ENCODE measurements at regions not wholly inside any gene's neighbourhood (a gene's known extent, or its start where the extent isn't known, plus 50 kb on each side); places are given as distances from the start of the nearest gene placed in this dataset.

- DNase-seq, result no peak
These were observed 78.6 kb upstream of the PITRM1 start for GRCh38 chr10:3251172-3251571.

DNA sequence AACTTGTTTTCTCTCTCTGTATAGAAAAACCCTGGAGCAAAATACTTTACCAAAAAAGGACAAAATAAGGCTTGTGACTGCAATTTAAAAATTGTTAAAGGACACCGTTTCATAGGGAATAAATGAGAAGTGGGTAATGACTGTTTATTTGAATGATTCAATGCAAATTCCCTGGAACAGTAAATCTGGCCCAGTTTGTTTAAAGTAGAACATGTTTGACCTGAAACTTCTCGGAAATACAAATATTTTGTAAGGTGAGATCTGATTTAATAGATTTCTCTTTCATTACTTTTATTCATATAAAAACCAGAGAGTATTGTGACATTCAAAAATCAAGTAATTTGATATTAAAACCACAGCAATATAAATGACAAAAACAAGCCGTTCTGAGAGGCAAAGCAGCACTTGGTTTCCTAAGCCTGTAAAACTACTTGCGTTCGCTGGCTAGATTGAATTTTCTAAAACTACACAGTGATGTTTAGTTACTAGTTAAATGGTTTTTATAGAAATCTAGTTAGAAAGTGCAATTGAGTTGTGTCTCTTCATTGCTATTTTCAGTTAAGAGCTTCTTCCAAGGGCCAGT is 76.8 kb upstream of the PITRM1 start:
- DNase-seq, result no peak

DNA sequence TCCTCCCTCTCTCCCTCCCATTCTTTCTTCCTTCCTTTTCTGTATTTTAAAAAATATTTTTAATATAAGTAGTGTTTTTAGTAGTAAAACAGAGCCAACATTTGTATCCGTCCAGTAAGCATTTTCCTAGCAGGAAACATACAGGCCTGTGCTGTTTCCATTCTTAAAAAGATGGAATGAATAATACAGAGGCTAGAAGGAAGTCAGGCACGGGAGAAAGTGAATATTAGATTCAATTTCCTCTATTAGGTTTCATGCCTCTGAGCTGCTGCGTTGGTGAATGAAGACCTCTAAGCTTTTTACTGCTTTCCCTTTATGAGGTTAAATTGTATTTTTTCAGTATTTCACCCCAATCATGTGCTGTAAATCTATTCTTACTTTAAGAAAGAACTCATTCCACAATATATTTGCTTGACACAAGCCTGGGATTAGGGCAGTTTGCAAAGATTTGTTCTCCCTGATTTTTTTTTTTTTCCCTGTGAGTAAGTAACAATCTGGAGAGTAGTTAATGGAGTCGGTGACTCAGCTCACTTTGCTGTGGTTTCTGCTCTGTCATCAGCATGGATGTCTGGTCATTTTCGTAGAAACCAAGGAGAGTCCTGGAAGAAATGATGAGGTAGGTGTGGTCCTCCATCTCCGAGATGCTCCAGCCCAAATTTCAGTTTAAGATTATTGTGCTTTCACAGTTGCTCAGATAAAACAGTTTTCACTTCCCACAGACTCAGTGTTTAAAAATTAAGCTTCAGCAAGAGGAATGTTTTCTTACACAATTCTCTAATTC is 76.1 kb upstream of the PITRM1 start:
- DNase-seq, result peak; percentile 32 to 34

DNA sequence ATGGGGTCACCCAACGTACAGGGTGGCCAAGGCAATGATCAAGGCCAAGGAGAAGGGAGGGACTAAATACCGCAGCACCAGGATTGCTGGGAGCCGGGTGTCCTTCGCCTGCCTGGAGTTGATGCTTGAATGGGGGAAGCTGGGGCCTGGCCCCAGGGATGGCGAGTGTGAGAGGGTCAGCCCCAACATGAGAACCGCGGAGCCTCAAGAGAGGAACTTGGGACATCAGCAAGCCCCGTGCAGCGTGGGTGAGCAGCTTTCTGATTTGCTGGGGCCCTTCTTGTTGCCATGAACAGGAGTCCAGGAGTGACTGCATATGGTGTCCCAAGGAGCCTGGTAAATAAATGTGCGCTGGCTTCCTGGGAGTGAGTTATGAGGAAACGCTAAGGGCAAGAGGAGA is 72.8 kb upstream of the PITRM1 start:
- DNase-seq, result no peak

GRCh38 chr10:3241967-3242650 is 69.5 kb upstream of the PITRM1 start:
- no peak for DNase-seq

- no peak for DNase-seq
These were observed 68.8 kb upstream of the PITRM1 start for GRCh38 chr10:3241274-3241921.

GRCh38 chr10:3239920-3240894 is 67.6 kb upstream of the PITRM1 start:
- DNase-seq, result peak in 1 of 2 donors; percentile 7

DNA sequence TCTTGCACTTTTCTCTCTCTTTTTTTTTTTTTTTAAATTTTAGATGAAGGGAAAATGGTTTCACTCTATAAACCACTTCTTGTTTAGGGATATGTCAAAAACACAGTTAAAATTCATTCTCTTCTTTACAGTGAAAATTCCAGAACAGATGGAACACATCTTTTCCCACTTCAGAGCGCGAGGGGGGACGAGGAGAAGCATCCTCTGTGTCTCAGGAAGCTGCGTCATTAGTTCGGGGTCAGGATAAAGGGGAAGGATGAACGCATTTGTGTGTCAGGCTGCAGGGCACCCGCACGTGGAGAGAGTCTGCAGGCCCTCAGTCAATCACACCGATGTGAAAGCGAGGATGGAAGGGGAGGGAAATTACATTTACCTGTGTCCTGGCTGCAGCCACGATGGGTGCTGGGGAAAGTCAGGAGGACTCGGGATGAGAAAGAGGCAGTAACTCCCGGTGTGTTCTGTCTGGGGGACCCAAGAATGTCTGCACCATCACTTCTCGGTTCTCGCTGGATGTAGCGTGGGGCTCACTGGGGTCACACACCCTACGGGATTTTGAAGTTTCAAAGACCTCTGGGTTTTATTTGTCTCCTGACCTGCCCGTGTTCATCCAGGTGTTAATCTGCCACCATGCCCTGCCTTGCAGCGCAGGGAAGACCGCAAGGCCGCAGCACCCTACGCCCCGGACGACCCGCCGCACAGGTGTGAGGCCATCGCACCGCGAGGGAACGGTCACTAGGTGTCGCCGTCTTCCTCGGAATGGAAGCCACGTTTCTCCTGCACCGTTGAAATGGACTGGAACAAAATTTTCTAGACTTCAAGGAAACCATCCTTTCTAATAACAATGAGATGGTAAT is 66.7 kb upstream of the PITRM1 start:
- DNase-seq, result peak in 1 of 2 donors; percentile 32

- no peak for DNase-seq
These were observed 65.7 kb upstream of the PITRM1 start for GRCh38 chr10:3238115-3238871.

- DNase-seq, result no peak
These were observed 64.9 kb upstream of the PITRM1 start for GRCh38 chr10:3237530-3237929.

GRCh38 chr10:3236644-3237404 is 64.2 kb upstream of the PITRM1 start:
- no peak for DNase-seq

DNA sequence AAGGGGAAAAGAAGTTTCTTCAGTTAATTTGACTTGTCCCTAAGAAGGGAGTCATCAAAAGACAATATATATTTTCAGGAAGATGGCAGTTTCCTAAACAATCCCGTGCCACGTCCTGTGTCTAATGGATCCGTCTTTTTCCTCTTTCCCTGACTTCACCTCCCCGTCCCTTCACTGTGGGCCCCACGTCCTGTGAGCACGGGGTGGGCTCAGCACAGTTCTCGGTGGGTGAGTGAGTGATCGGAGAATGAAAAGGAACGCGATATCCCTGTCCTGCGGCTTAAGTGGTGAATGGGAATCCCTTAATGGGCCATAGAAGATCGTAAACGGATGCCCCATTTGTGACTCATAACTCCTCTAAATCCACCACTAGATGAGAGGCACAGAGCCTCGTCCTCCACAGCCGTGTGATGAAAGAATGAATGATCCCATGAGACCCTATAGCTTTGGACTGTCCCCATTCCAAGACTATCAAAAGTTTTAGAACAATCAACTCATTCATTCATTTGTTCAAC is 63.5 kb upstream of the PITRM1 start:
- DNase-seq, result no peak

- no peak for DNase-seq
These were observed 62.8 kb upstream of the PITRM1 start for GRCh38 chr10:3235395-3235794.

DNA sequence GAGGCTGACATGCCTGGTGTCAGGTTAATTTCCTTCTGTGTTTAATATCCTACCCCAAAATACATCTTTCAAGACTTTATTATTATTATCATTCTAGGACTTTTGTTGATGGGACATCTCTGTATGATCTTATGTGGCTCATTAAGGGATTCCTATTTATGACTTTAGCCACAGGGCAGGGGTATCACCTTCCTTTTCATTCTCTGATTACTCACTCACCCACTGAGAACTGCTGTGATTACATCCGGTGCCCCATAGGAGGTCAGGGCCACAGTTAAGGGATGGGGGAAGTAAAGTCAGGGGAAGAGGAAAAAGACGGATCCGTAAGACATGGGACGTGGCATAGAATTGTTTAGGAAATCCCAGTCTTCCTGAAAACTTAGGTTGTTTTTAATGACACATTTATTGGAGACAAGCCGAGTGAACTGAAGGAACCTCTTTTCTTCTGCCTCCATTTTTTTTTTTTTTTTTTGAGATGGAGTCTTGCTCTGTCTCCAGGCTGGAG is 61.0 kb upstream of the PITRM1 start:
- no peak for DNase-seq

GRCh38 chr10:3231951-3232730 is 59.6 kb upstream of the PITRM1 start:
- DNase-seq, result no peak

DNA sequence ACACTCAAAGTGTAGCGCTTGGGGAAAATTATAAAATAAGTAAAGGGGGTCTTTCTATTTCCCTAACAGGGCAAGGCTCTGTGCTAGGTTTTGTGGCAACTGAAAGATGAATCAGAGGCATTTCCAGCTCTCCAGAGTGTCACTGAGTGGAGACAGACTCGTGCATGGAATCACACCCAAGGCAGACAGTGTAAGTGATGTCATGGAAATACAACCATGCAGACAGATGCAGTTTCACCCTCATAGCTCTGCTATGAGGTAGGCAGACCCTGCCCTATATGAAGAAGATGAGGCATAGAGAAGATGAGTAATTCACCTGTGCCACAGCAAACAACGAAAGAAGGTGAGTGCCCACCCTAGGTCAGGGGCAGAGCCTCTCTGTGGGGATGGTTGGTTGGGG is 57.2 kb upstream of the PITRM1 start:
- no peak for DNase-seq

GRCh38 chr10:3228629-3228945 is 56.0 kb upstream of the PITRM1 start:
- no peak for DNase-seq

- no peak for DNase-seq
These were observed 54.6 kb upstream of the PITRM1 start for GRCh38 chr10:3226960-3227744.
